ENCODE measurements at regions not wholly inside any gene's neighbourhood (a gene's known extent, or its start where the extent isn't known, plus 50 kb on each side); places are given as distances from the start of the nearest gene placed in this dataset.

- DNase-seq (ENCODE audit: low read depth) = no peak
Observed at GRCh38 chr5:135628771-135629563, 50.2 kb upstream of the CXCL14 start.
